Retina (tissue), 1 donor: ENCODE measurements at regions not wholly inside any gene's neighbourhood (a gene's known extent, or its start where the extent isn't known, plus 50 kb on each side); places are given as distances from the start of the nearest gene placed in this dataset.
"Not testable (repeated sequence)": the region's sequence is repeated elsewhere in the genome, so short reads cannot be mapped to it uniquely, and the experiment has no call there.

Experiments used
- DNase-seq: peaks from one replicate; pipeline ENCODE4 v3.0.0-alpha.2; 2016

DNA sequence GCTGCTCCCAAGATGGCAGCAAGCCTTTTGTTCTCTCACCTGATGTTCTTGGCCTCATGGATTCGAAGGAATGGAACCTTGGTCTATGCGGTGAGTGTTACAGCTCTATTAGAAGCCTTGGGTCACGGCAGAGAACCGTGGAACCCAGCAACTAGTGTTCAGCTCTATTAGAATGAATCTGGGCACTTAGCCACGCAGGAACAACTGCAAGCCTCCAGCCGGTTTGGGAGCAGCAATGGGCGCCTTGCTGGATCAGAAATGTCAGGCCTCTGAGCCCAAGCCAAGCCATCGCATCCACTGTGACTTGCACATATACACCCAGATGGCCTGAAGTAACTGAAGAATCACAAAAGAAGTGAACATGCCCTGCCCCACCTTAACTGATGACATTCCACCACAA is 1100.7 kb upstream of the PRR20A start:
- DNase-seq = no peak

DNA sequence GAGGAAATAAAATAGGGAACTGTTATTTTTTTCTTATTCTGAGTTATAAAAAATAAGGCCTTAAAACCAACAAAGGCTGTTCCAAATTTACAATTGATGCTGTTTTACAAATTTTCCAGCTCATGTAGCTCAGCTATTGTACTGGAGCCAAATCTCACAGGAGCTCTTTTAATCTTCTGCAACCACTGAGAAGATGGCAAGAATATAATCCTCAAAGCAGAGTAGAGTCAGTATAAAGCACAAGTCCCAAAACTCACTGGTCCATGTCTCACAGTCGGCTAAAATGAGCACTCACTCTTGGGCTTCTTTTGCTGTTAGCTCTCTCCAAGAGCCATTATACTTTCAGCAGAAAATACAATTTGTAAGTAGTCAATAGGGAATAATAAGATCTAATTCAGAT is 1074.4 kb upstream of the PRR20A start:
- DNase-seq = no peak

DNA sequence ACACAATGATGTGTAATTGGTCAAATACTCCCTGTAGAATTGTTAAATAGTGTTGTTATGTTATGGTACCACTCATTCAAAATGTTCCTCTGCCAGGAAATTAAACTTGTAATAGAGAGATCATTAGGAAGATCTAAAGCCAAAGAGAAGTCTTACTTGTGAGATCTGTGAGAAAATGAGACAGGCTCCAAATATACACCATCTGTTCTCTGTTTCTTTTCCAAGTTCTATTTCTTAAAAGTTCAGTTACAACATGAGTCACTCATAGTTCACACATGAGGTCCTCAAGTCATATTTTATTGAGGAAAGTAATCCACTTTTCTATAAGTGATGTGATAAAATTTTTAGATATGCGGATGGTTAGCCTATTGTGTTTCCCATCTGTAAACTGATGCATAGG is 1038.1 kb upstream of the PRR20A start:
- DNase-seq = no peak

DNA sequence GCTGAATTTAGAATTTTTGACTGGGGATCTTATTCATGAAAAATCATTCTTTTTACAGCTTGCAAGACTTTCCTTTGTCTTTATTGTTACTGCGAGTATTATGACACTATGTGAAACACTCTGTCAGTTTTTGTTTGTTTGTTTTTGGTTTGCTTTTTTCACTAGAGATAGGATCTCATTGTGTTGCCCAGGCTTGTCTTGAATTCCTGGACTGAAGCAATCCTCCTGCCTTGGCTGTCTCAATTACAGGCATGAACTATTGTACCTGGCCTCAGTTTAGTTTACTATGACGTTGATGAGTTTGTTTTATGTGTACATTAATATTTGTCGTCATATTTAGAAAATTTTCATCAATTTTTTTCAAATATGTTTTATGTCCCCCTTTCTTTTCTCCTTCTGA is 1030.0 kb upstream of the PRR20A start:
- no peak for DNase-seq

DNA sequence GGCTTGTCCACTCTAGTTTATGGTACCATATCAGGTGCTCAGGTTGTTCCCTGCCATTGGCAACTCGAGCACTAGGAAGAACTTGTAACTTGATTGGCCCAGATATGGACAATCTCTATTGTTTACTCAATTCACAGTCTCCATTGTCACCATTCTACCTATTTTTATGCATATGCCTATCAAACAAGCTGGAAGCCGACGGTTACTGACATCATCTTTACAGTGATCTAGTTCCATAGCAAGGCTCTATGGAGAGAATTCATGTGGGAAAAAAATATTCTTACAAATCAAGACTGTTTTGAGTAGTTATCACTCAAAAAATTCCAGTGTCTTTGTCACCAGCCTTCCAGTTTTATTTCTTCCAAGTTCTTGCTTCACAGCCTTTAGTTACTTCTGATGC is 1006.2 kb upstream of the PRR20A start:
- no peak for DNase-seq

DNA sequence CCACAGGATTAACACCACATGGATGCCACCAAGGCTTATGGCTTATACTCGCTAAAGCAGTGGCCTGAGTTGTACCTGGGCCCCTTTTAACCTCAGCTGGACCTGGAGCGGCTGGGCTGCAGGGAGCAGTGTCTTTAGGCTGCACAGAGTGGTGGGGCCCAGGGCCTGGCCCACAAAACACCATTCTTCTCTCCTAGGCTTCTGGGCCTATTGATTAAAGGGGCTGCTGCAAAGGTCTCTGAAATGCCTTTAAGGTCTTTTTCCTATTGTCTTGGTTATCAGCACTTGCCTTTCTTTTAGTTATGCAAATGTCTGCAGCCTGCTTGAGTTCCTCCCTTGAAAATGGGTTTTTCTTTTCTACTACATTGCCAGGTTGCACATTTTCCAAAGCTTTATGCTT is 973.9 kb upstream of the PRR20A start:
- no peak for DNase-seq

DNA sequence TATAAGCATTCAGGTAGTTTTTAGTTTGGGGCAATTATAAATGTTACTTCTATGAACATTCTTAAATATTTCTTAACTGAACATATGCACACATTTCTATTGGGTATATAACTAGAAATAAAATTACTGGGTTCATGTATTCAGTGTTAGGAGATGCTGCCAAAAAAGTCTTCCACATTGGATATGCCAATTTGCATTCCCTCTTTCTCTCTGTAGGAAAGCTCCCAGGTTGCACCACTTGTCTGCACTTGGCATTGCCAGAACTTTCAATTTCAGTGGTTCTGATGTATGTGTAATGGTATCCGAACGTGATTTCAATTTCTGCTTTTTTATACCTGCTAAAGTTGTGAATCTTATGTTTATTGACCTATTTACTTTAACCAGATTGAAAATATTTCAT is 972.1 kb upstream of the PRR20A start:
- DNase-seq = no peak

DNA sequence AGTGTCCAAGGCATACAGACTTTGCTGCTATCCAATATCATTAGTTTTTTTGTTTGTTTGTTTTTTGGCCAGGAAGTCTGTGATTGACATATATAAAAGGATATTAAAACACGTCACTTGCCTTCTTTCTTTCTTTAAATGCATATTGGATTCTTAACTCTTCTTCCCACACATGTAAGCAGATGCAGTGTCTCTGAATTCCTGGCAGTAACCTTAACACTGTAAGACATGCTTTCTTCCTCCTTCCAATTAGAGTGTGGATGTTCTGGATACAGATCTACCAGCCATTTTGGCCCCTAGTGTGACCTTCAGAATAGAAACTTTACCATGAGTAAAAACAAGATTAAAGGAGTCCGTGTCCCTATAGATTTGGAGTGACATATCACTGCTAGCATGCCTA is 967.4 kb upstream of the PRR20A start:
- DNase-seq = no peak

DNA sequence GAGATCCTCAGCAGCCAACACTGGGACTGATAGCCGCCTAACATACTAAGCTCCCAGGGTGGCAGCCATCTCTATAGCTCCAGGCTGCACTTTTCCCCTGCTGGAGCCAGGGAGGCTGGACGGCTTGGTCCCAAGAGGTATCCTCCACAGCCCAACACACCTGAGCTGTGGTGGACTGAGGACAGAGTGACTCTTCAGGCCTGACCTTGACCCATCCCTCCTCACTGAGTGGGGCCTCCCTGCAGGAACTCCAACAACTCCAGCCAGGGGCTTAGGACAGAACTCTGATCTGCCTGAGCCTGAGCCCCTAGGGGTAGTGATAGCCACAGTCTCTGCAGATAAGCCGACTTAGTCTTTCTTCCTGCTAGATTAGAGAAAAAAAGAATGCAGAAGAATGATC is 958.1 kb upstream of the PRR20A start:
- DNase-seq = no peak

DNA sequence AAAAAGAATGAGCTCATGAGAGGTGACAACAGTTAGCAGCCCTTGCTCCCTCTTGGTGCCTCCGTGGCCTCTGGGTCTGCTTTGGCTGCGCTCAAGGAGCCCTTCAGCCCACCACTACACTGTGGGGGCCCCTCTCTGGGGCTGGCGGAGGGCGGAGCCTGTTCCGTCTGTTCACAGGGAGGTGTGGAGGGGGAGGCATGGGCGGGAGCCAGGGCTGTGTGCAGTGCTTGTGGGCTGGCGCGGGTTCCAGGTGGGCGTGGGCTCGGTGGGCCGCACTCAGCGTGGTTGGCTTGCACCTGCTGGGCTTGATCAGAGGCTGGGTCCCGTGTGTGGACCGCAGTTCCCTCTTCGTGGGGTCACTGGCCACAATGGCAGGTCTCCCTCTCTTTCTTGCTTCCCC is 953.4 kb upstream of the PRR20A start:
- no peak for DNase-seq

DNA sequence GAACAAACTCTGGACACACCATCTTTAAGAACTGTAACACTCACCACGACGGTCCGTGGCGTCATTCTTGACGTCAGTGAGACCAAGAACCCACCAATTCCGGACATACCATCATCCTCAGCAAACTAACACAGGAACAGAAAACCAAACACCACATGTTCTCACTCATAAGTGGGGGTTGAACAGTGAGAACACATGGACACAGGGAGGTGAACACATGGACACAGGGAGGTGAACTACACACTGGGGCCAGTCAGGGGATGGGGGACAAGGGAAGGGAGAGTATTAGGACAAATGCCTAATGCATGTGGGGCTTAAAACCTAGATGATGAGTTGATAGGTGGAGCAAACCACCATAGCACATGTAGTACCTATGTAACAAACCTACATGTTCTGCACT is 952.1 kb upstream of the PRR20A start:
- DNase-seq = not testable (repeated sequence)

DNA sequence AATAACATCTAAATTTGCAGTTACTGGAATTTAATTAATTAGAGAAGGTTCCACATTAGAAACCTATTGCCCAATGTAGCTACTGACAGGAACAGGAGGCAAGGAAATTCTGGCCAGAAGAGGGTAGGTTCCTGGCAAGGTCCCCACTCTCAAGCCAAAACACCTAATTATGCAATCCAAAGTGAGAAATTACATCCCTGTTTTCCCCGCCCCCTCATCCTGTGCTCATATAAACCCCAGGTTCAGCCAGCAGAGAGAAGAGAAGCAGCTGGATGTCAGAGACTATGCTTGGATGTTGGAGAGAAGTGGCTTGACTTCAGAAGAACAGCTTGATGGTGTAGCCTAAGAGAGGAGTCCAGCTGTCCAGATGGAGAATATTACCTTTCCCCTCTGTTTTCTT is 951.3 kb upstream of the PRR20A start:
- DNase-seq = no peak

DNA sequence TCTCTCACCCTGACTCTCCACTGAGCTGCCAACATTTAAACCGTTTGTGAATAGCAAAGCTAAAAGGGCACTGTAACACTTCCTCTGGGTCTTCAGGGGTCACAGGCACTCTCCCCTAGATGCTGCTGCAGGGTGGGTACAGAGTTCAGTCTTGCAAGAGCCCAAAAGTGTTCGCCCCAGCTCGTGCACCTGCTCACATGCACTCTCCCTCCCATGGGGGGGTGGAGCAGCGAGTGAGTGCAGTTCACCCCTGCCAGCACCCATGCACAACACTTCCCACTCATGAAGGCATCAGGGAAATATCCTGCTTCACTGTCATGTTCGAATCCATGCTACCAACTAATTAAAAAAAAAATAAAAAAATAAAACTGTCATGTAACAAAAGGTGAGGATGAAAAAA is 950.7 kb upstream of the PRR20A start:
- DNase-seq = no peak

DNA sequence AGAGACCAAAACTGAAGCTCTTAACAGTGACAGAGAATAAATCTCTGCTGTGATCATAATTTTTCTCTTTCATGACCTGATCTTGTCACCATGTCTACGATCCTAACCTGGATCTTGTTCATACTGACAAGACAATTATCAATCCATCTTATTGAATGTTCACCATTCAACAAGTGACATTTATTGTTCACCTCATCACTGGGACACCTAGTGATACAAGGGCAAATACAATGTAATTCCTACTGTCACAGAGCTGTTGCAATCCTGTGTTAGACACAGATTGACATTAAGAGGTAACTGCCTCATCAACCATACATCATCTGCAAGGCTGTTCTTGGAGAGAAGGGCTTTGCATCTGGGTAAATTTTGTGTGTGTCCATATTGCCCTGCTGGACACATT is 942.4 kb upstream of the PRR20A start:
- no peak for DNase-seq

DNA sequence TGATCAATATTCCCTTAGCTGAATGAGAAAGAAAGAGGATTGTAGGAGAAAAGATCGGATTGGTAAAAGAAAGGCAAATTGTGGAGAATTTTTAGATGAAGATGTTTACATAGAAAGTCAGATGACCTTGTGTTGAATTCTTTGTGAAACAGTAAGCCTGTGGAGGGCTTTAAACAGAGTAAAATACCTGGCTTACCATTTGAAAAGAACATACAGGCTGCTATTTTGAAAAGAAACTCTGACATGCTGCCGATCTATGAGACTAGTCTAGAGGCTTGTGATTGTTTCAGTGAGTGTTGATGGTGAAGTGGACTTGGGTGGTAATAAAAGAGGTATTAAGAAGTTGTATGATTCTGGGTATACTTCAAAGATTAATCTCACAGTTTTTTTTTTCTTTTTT is 938.9 kb upstream of the PRR20A start:
- no peak for DNase-seq

DNA sequence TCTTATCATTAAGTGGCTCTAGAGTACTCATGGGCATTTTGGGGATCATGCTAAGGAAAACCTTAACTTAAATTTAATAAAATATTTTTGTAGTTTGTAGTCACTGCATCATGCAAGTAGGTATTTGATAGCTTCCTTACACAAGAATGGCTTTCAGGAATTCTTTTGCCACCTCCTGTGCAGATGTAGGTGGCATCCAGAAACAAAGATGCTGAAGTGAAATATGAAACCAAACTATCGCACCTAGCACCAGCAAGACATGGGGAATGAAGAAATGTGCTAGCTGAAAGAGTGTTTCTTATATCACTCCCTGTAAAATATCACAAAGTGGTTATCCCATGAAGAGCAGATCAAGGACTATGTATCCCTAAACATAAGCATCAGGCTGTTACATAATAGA is 924.5 kb upstream of the PRR20A start:
- no peak for DNase-seq

DNA sequence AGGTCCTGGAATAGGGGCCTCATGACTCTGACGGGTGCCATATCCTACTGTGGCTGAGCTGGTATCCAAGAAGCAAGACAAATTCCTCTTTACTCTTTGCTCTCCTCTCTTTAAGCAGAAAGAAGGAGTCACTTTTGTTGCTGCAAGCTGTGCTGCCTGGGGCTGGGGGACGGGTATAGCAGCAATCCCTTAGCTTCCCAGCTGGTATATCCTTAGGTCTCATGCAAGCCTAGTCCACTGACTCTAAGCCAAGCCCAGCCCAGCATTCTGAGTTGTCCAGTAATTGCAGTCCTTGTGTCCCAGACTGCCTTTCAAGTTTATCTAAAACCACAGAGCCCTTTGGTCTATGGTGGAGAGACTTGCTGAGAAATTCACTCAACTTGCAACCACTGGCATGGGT is 893.0 kb upstream of the PRR20A start:
- no peak for DNase-seq

DNA sequence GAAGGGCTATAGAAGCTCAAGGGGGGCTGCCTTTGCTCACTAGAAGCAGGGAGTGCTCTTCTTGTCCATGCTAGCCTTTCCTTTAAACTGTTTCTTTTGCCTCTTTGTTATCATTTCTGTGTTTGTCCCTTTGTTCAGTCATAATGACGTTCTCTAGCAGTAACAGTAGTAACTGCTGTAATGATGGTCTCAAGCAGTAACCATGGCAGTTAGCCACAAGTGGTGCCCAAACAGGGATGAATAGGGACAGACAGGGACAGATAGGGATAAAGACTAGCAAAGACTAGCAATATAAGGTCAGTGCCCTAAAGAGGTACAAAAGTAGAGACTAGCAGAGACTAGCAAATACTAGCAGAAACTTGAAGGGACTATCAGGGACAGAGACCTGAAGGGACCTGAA is 869.0 kb upstream of the PRR20A start:
- no peak for DNase-seq

DNA sequence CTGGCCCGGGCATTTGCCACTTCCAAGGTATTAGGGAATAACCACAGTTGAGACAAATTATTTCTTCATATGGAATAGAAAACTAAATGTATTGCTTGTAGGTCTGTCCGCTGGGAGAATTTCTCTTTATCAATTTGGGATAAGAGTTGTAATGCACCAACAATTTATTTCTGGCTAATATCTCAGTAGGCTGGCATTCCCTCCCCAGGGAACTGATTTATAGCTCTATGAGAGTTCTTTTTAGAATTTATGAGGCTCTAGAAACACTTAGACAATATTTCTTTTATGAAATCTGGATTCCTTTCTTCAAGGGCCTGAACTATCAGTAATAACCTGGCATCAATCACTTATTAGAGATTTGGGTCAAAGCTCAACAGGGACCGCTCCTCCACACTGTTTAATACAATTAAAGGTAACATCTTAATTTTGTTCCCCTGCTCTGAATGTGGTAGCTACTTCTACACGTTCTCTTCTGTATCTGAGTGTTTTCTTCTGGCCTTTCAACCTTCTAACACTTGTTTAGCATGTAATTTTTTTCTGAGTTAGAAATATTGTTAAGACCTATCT is 857.4 kb upstream of the PRR20A start:
- no peak for DNase-seq

DNA sequence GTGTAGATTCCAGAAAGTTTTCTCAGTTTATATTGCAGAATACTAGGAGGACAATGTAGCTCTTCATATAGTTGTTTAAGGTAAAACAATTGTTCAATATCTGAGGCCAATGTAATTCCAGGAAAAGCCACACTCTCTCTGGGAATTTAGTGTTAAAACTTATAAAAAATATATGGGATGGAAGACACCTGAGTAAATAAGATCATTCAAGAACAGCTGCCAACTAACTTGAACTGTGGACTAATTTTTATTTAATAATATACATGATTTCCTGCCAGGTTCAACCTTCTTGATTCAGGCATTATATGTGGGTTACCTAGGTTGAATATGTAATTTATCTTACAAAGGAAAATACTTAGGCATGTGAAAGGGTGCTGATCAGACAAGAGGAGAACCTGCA is 841.1 kb upstream of the PRR20A start:
- DNase-seq = no peak

DNA sequence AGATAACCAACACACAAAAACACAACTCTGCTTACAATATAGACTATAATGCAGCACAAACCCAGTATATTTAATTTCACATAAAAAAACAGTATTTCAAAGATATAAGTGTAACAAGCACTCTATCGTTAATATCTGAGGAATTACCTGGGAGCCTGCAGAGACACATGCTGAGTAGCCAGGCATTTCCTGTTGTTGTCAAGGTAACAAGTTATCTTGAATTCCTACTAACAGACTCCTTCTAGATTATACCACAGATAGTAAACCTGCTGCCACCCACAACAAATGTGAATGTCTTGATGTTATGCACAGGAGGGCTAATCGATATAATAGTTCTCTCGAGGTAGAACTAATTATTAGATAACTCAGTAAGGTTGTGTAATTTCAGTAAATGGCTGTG is 826.0 kb upstream of the PRR20A start:
- DNase-seq = no peak

DNA sequence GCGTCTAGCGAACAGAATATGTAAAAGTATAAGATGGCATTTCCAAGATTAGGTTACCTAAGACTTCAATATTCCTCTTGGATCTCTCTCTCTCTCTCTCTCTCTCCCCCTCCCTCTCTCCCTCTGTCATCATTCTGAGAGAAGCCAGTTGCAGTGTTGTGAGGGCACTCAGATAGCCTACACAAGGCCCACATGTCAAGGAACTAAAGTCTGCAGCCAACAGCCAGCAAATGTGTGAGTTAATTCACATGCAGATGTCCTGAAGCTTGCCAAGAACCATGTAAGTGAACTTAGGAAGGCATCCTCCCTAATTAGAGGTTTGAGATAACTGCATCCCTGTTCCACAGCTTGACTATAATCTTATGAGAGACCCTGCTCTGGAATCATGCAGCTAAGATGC is 822.9 kb upstream of the PRR20A start:
- DNase-seq = no peak

DNA sequence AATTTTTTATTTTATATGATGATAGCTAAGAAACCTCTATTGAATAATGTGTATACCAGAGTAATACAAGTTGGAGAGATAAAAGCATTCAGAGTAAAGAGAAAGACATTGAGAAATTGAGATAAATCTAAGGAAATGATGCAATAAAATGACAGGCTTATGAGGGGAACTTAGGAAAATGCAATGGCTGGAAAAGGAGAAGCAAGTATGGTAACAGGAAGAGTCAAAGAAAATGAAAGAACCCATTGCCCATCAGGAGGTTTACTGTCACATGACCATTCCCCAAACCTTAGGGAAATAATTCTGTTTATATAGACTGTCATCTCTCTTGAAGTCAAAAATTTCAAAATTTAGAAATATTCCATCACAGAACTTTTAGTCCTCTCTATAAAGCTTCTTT is 808.0 kb upstream of the PRR20A start:
- DNase-seq = no peak

DNA sequence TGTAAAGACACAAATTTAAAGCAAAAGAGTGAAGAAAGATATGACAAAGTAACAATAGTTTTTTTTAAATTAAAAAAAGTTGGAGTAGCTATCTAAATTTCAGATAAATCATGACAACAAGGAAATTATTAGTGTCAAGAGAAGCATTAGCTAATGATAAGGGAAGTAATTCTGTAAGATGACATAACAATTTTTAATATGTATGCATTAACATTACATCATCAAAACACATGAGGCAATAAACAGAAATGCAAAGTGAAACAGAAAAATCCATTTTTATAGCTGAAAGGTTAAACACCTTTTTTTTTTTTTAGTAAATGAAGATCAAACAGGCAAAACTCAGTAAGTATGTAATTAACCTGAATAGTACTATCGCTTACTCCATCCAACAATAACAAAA is 804.9 kb upstream of the PRR20A start:
- no peak for DNase-seq

DNA sequence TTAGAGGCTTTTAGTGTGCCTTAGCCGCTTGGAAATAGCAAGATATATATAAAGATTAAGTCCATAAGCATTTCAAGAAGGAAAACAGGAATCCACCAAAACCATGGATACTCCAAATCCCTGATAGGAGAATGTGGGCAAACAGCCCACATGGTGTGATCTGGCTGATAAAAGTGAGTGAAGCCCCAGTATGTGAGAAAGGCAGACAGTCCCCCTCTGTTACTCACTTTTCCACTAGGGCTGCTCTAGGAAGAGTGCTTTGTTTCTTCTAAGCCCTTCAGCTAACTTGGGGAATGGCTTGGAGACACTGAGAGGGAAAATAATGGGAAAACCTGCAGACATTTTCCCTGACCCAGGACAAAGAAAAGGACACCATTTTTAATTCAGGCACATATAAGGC is 802.3 kb upstream of the PRR20A start:
- no peak for DNase-seq

DNA sequence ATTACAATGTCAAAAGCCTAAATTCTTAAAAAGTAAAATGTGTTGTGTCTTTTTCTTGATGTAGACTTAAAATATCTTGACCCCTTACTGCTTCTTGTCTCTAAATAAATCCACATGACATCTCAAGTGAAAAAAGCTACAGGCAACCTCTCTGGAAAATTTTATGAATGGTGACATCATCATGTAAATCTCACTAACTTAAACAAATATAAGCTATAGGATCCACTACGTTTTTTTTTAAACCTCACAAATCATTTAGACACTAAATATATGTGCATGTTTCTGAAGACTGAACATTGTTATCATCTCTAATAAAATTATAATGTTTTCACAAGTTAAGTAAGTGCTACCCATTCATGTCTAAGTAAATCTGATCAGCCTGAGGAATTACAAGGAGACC is 793.7 kb upstream of the PRR20A start:
- DNase-seq = no peak
